ENCODE measurements at regions not wholly inside any gene's neighbourhood (a gene's known extent, or its start where the extent isn't known, plus 50 kb on each side); places are given as distances from the start of the nearest gene placed in this dataset.

GRCh38 chr2:22656426-22656825, 728.6 kb upstream of the KLHL29 start:
- no peaks in the 10 kb centered on the region for H3K4me1 ChIP-seq
- no peaks in the 10 kb centered on the region for H3K9me3 ChIP-seq
- intact Hi-C loops (cut with DNase I), result no loop called here
- TF ChIP-seq CTCF (IDR thresholded peaks at IDR 0.05), result no peak
- no peak overlapping the region for H3K4me3 ChIP-seq
- no peak overlapping the region for H3K27ac ChIP-seq
- ATAC-seq (no peak), DNase-seq (no peak)
- no peaks in the 10 kb centered on the region for H3K27me3 ChIP-seq (ENCODE audit: insufficient read depth in 3 of 3, low read length in 2 of 3)
- 65 to 81% (median 76%) methylated on average over 1 of the region's 1 CpG for WGBS, 3 donors
- H3K36me3 ChIP-seq (ENCODE audit: insufficient read depth in 1 of 2, low read depth in 1 of 2), result no peaks in the 10 kb centered on the region

- Histone ChIP-seq H3K9me3 (no peaks in the 10 kb centered on the region), H3K27ac (no peak overlapping the region), H3K4me3 (no peak overlapping the region), H3K36me3 (ENCODE audit: insufficient read depth in 1 of 2, low read depth in 1 of 2) (no peaks in the 10 kb centered on the region), H3K27me3 (ENCODE audit: insufficient read depth in 3 of 3, low read length in 2 of 3) (peaks cover 0 to 2% (median 0%) of the 10 kb centered on the region in 3 donors), H3K4me1 (no peaks in the 10 kb centered on the region)
- ATAC-seq, result no peak
- DNase-seq, result no peak
- TF ChIP-seq CTCF (IDR thresholded peaks at IDR 0.05), result no peak
- 71 to 83% (median 76%) methylated on average over 6 of the region's 6 CpGs for WGBS, 3 donors
- intact Hi-C loops (cut with DNase I), result no loop called here
Observed at GRCh38 chr2:22673529-22673928, 711.5 kb upstream of the KLHL29 start.

- H3K27me3 ChIP-seq (ENCODE audit: insufficient read depth in 3 of 3, low read length in 2 of 3), result no peaks in the 10 kb centered on the region
- DNase-seq (no peak), ATAC-seq (no peak)
- TF ChIP-seq CTCF (IDR thresholded peaks at IDR 0.05), result no peak
- intact Hi-C loops (cut with DNase I), result no loop called here
- no peak overlapping the region for H3K27ac ChIP-seq
- H3K36me3 ChIP-seq (ENCODE audit: insufficient read depth in 1 of 2, low read depth in 1 of 2), result no peaks in the 10 kb centered on the region
- H3K4me1 ChIP-seq, result no peaks in the 10 kb centered on the region
- no peaks in the 10 kb centered on the region for H3K9me3 ChIP-seq
- 43 to 50% (median 49%) methylated on average over 1 of the region's 1 CpG for WGBS, 3 donors
- no peak overlapping the region for H3K4me3 ChIP-seq
Observed at GRCh38 chr2:22683914-22684313, 701.1 kb upstream of the KLHL29 start.

GRCh38 chr2:22690096-22690495, 694.9 kb upstream of the KLHL29 start:
- Histone ChIP-seq H3K27me3 (ENCODE audit: insufficient read depth in 3 of 3, low read length in 2 of 3) (peaks cover 0 to 2% (median 0%) of the 10 kb centered on the region in 3 donors), H3K27ac (no peak overlapping the region), H3K36me3 (ENCODE audit: insufficient read depth in 1 of 2, low read depth in 1 of 2) (no peaks in the 10 kb centered on the region), H3K4me3 (no peak overlapping the region), H3K9me3 (no peaks in the 10 kb centered on the region), H3K4me1 (no peaks in the 10 kb centered on the region)
- 51 to 63% (median 57%) methylated on average over 1 of the region's 1 CpG for WGBS, 3 donors
- intact Hi-C loops (cut with DNase I), result no loop called here
- no peak for TF ChIP-seq CTCF (IDR thresholded peaks at IDR 0.05)
- DNase-seq, result no peak
- ATAC-seq, result no peak

- no peak for DNase-seq
- 52 to 65% (median 53%) methylated on average over 5 of the region's 5 CpGs for WGBS, 3 donors
- no peak for TF ChIP-seq CTCF (IDR thresholded peaks at IDR 0.05)
- intact Hi-C loops (cut with DNase I), result no loop called here
- H3K4me3 ChIP-seq, result no peak overlapping the region
- no peaks in the 10 kb centered on the region for H3K36me3 ChIP-seq (ENCODE audit: insufficient read depth in 1 of 2, low read depth in 1 of 2)
- ATAC-seq, result no peak
- peaks cover 0 to 2% (median 0%) of the 10 kb centered on the region in 3 donors for H3K27me3 ChIP-seq (ENCODE audit: insufficient read depth in 3 of 3, low read length in 2 of 3)
- no peak overlapping the region for H3K27ac ChIP-seq
- no peaks in the 10 kb centered on the region for H3K9me3 ChIP-seq
- no peaks in the 10 kb centered on the region for H3K4me1 ChIP-seq
Observed at GRCh38 chr2:22691666-22692065, 693.3 kb upstream of the KLHL29 start.

Data from psoas muscle (tissue), 7 donors.